ENCODE measurements at regions not wholly inside any gene's neighbourhood (a gene's known extent, or its start where the extent isn't known, plus 50 kb on each side); places are given as distances from the start of the nearest gene placed in this dataset.

DNA sequence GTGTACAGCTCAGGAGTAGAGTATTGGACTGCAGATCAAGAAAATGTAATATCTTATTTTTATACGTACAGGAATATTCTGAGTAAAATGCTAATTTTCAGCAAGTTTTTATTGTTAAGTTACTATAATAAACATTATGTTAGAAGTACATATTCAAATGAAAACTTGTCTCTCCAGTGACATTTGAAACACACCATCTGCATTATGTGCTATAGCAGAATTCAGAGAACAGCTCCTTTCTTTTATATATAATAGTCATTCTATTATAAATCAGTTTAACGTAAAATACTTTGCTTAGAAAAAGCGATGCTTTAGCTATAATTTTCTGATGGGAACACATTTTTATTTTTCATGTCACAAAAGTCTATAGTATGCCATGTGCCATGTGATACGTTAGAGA lies 249.0 kb downstream of the PTPRC start:
- no peak for DNase-seq
- Mint-ChIP-seq H3K4me1 (peaks cover 0 to 4% (median 0%) of the 10 kb centered on the region in 3 donors), H3K27ac (no peak overlapping the region), H3K36me3 (peaks cover 0 to 3% (median 0%) of the 10 kb centered on the region in 3 donors), H3K4me3 (no peak overlapping the region), H3K9me3 (no peaks in the 10 kb centered on the region), H3K27me3 (peaks cover 0 to 3% of the 10 kb centered on the region in 2 donors)
- POLR2A ChIA-PET = no interaction called here
- Histone ChIP-seq H3K4me1 (ENCODE audit: insufficient read depth, low read length) (no peaks in the 10 kb centered on the region), H3K36me3 (ENCODE audit: insufficient read depth, low read length) (no peaks in the 10 kb centered on the region), H3K27ac (ENCODE audit: low read depth, low read length) (no peak overlapping the region), H3K9me3 (ENCODE audit: low read length) (no peaks in the 10 kb centered on the region), H3K27me3 (ENCODE audit: insufficient read depth, low read length, poor library complexity, severe bottlenecking) (no peaks in the 10 kb centered on the region), H3K4me3 (ENCODE audit: low read length) (no peak overlapping the region)
- CTCF ChIA-PET = interaction anchor here (2.0 kb wide), 1 partner anchor 355 kb away, joined by 6 read pairs; no protein-coding TSS in a partner anchor

DNA sequence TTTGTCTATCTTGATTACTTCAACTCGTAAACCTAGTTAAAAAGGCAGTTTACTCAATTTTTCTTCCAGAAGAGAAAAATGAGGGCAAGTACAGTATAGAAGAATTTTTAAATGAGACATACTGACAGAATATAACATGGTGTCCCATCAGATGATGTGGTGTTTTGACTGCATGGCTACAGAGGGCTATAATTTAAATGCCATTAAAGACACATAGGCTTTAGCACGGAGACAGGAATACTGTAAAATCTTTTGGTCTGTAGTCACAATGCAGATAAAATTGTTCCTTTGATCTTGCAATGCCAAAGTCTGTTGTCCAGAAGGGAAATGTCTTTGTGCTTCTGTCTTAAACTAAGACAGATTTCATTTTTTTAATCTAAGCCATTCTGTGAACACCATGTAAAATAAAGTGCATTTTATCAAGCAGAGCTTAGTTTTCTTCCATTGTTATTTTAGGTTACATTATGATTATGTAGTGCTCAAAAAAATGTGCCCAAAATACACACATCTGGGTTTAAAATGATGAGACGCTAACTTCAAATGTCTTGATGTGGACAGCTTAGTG lies 249.6 kb downstream of the PTPRC start:
- POLR2A ChIA-PET = no interaction called here
- no peak overlapping the region for H3K4me3 ChIP-seq (ENCODE audit: low read length)

GRCh38 chr1:198889101-198889500 lies 250.3 kb downstream of the PTPRC start:
- Mint-ChIP-seq H3K4me1 (peaks cover 0 to 7% (median 0%) of the 10 kb centered on the region in 3 donors), H3K4me3 (no peak overlapping the region), H3K9me3 (no peaks in the 10 kb centered on the region), H3K36me3 (peaks cover 0 to 6% (median 0%) of the 10 kb centered on the region in 3 donors), H3K27me3 (peaks cover 0 to 3% of the 10 kb centered on the region in 2 donors), H3K27ac (no peak overlapping the region)
- no peak for DNase-seq
- ChIA-PET CTCF (interaction anchor here (2.0 kb wide), 1 partner anchor 354 kb away, joined by 6 read pairs; no protein-coding TSS in a partner anchor), POLR2A (no interaction called here)
- Histone ChIP-seq H3K36me3 (ENCODE audit: insufficient read depth, low read length) (no peaks in the 10 kb centered on the region), H3K27ac (ENCODE audit: low read depth, low read length) (no peak overlapping the region), H3K9me3 (ENCODE audit: low read length) (no peaks in the 10 kb centered on the region), H3K27me3 (ENCODE audit: insufficient read depth, low read length, poor library complexity, severe bottlenecking) (no peaks in the 10 kb centered on the region), H3K4me1 (ENCODE audit: insufficient read depth, low read length) (no peaks in the 10 kb centered on the region), H3K4me3 (ENCODE audit: low read length) (no peak overlapping the region)

More for the DNA sequence above, 249.6 kb downstream of the PTPRC start:
- Histone ChIP-seq H3K27ac (ENCODE audit: low read depth, low read length) (no peak overlapping the region), H3K4me1 (ENCODE audit: insufficient read depth, low read length) (no peaks in the 10 kb centered on the region), H3K27me3 (ENCODE audit: insufficient read depth, low read length, poor library complexity, severe bottlenecking) (no peaks in the 10 kb centered on the region), H3K9me3 (ENCODE audit: low read length) (no peaks in the 10 kb centered on the region), H3K36me3 (ENCODE audit: insufficient read depth, low read length) (no peaks in the 10 kb centered on the region)
- Mint-ChIP-seq H3K9me3 (no peaks in the 10 kb centered on the region), H3K27ac (no peak overlapping the region), H3K27me3 (peaks cover 0 to 3% of the 10 kb centered on the region in 2 donors), H3K4me3 (no peak overlapping the region), H3K36me3 (peaks cover 0 to 3% (median 0%) of the 10 kb centered on the region in 3 donors), H3K4me1 (peaks cover 0 to 4% (median 0%) of the 10 kb centered on the region in 3 donors)
- CTCF ChIA-PET = interaction anchor here (2.0 kb wide), 1 partner anchor 355 kb away, joined by 6 read pairs; no protein-coding TSS in a partner anchor
- DNase-seq = no peak

DNA sequence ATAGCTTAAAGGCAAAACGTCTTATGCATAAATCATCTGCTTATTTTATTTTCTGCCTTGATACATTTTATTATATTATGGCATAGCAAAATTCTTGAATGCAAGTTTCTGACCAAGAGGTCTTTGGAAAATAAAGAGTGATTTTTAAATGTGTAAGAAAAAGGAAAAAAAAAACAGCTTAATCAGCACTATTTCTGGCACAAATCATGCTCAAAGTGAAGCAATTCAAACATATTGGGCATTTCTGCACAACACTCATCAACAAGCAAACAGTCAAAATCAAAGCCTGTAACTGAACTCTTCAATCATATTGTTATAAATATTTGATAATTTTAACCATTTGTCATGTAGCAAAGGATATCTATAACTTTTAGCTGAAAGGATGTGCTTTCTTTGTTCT lies 250.9 kb downstream of the PTPRC start:
- H3K36me3 ChIP-seq (ENCODE audit: insufficient read depth, low read length) = no peaks in the 10 kb centered on the region
- no peaks in the 10 kb centered on the region for H3K9me3 Mint-ChIP-seq

GRCh38 chr1:198890214-198890930 lies 251.5 kb downstream of the PTPRC start:
- CTCF ChIA-PET = no interaction called here
- H3K9me3 ChIP-seq (ENCODE audit: low read length) = no peaks in the 10 kb centered on the region
- Mint-ChIP-seq H3K27me3 (peaks cover 0 to 3% of the 10 kb centered on the region in 2 donors), H3K9me3 (no peaks in the 10 kb centered on the region), H3K4me3 (no peak overlapping the region), H3K4me1 (peaks cover 0 to 5% (median 0%) of the 10 kb centered on the region in 3 donors), H3K36me3 (peaks cover 0 to 6% (median 0%) of the 10 kb centered on the region in 3 donors), H3K27ac (no peak overlapping the region)
- DNase-seq = no peak
- no peaks in the 10 kb centered on the region for H3K36me3 ChIP-seq (ENCODE audit: insufficient read depth, low read length)
- no peaks in the 10 kb centered on the region for H3K27me3 ChIP-seq (ENCODE audit: insufficient read depth, low read length, poor library complexity, severe bottlenecking)
- POLR2A ChIA-PET = no interaction called here
- no peak overlapping the region for H3K27ac ChIP-seq (ENCODE audit: low read depth, low read length)
- no peak overlapping the region for H3K4me3 ChIP-seq (ENCODE audit: low read length)
- H3K4me1 ChIP-seq (ENCODE audit: insufficient read depth, low read length) = no peaks in the 10 kb centered on the region

More for the DNA sequence above, 250.9 kb downstream of the PTPRC start:
- Histone ChIP-seq H3K4me3 (ENCODE audit: low read length) (no peak overlapping the region), H3K4me1 (ENCODE audit: insufficient read depth, low read length) (no peaks in the 10 kb centered on the region), H3K27me3 (ENCODE audit: insufficient read depth, low read length, poor library complexity, severe bottlenecking) (no peaks in the 10 kb centered on the region), H3K9me3 (ENCODE audit: low read length) (no peaks in the 10 kb centered on the region), H3K27ac (ENCODE audit: low read depth, low read length) (no peak overlapping the region)
- ChIA-PET POLR2A (no interaction called here), CTCF (interaction anchor here (2.0 kb wide), 1 partner anchor 353 kb away, joined by 6 read pairs; no protein-coding TSS in a partner anchor)
- Mint-ChIP-seq H3K27me3 (peaks cover 0 to 3% of the 10 kb centered on the region in 2 donors), H3K4me3 (no peak overlapping the region), H3K4me1 (peaks cover 0 to 8% (median 0%) of the 10 kb centered on the region in 3 donors), H3K36me3 (peaks cover 0 to 6% (median 0%) of the 10 kb centered on the region in 3 donors), H3K27ac (no peak overlapping the region)
- no peak for DNase-seq

DNA sequence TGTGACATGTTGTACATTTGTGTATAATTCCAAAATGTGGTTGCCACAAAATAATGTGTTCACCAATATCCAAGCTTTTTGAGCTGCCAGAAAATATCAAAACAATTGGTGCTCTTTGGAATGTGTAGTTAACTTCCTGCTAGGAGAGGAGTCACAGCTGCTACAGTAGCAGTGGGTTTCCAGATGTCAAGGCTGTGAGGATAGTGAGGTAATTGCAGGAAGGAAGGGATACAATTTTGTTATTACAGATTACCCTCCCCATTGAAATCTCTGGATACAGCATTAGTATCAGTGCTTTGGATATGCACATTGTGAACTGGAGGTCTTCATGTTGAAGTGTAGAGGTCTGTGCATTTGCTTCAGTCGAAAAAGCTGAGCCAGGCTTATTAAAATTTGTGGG lies 253.2 kb downstream of the PTPRC start:
- Histone ChIP-seq H3K4me1 (ENCODE audit: insufficient read depth, low read length) (no peaks in the 10 kb centered on the region), H3K36me3 (ENCODE audit: insufficient read depth, low read length) (no peaks in the 10 kb centered on the region), H3K9me3 (ENCODE audit: low read length) (no peaks in the 10 kb centered on the region), H3K27ac (ENCODE audit: low read depth, low read length) (no peak overlapping the region), H3K4me3 (ENCODE audit: low read length) (no peak overlapping the region), H3K27me3 (ENCODE audit: insufficient read depth, low read length, poor library complexity, severe bottlenecking) (no peaks in the 10 kb centered on the region)
- peaks cover 0 to 6% (median 0%) of the 10 kb centered on the region in 3 donors for H3K36me3 Mint-ChIP-seq
- H3K4me3 Mint-ChIP-seq = no peak overlapping the region
- no peak overlapping the region for H3K27ac Mint-ChIP-seq
- H3K9me3 Mint-ChIP-seq = no peaks in the 10 kb centered on the region
- CTCF ChIA-PET = no interaction called here
- peaks cover 0 to 4% (median 0%) of the 10 kb centered on the region in 3 donors for H3K4me1 Mint-ChIP-seq
- POLR2A ChIA-PET = no interaction called here
- peaks cover 0 to 3% of the 10 kb centered on the region in 2 donors for H3K27me3 Mint-ChIP-seq
- DNase-seq = no peak

DNA sequence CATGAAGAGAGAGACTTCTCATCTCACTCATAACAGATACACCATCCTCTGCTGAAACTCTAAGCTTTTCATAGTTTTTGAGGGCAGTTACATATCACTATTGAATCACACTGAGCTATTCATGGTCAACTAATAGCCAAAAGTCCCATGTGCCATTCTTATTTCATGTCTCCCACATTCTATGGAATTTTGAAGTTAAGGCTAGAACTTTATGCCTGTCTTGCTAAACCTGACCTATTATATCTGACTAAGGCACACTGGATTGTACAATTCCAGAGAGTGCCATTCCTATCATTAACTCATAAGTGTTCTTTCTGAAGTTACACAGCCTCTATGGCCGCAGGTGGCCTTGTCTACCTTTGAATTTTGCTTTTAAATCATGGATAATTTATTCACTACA lies 254.3 kb downstream of the PTPRC start:
- Histone ChIP-seq H3K27me3 (ENCODE audit: insufficient read depth, low read length, poor library complexity, severe bottlenecking) (no peaks in the 10 kb centered on the region), H3K4me3 (ENCODE audit: low read length) (no peak overlapping the region), H3K36me3 (ENCODE audit: insufficient read depth, low read length) (no peaks in the 10 kb centered on the region), H3K27ac (ENCODE audit: low read depth, low read length) (no peak overlapping the region), H3K4me1 (ENCODE audit: insufficient read depth, low read length) (no peaks in the 10 kb centered on the region), H3K9me3 (ENCODE audit: low read length) (no peaks in the 10 kb centered on the region)
- Mint-ChIP-seq H3K27ac (no peak overlapping the region), H3K4me1 (peaks cover 0 to 4% (median 3%) of the 10 kb centered on the region in 3 donors), H3K36me3 (peaks cover 0 to 6% (median 0%) of the 10 kb centered on the region in 3 donors), H3K4me3 (no peak overlapping the region), H3K27me3 (peaks cover 0 to 3% of the 10 kb centered on the region in 2 donors), H3K9me3 (no peaks in the 10 kb centered on the region)
- no peak for DNase-seq
- ChIA-PET POLR2A (no interaction called here), CTCF (no interaction called here)

- Histone ChIP-seq H3K27me3 (ENCODE audit: insufficient read depth, low read length, poor library complexity, severe bottlenecking) (no peaks in the 10 kb centered on the region), H3K36me3 (ENCODE audit: insufficient read depth, low read length) (no peaks in the 10 kb centered on the region), H3K4me3 (ENCODE audit: low read length) (no peak overlapping the region), H3K27ac (ENCODE audit: low read depth, low read length) (no peak overlapping the region), H3K4me1 (ENCODE audit: insufficient read depth, low read length) (no peaks in the 10 kb centered on the region), H3K9me3 (ENCODE audit: low read length) (no peaks in the 10 kb centered on the region)
- no peak overlapping the region for H3K27ac Mint-ChIP-seq
- ChIA-PET POLR2A (interaction anchor here (0.6 kb wide), 1 partner anchor 38 kb away, joined by 3 read pairs; no protein-coding TSS in a partner anchor), CTCF (no interaction called here)
- DNase-seq = no peak
- H3K4me3 Mint-ChIP-seq = no peak overlapping the region
- peaks cover 0 to 3% of the 10 kb centered on the region in 2 donors for H3K27me3 Mint-ChIP-seq
- H3K9me3 Mint-ChIP-seq = no peaks in the 10 kb centered on the region
- peaks cover 0 to 4% (median 3%) of the 10 kb centered on the region in 3 donors for H3K4me1 Mint-ChIP-seq
- H3K36me3 Mint-ChIP-seq = peaks cover 0 to 6% (median 0%) of the 10 kb centered on the region in 3 donors
Measured at GRCh38 chr1:198893763-198894444, 255.1 kb downstream of the PTPRC start.

Data from CD8-positive, alpha-beta memory T cell (primary cell).